GM18507 (cell line): ENCODE measurements at regions not wholly inside any gene's neighbourhood (a gene's known extent, or its start where the extent isn't known, plus 50 kb on each side); places are given as distances from the start of the nearest gene placed in this dataset.
A peak's percentile ranks its signal among the peaks of the same experiment; 100 is the strongest.
"Not testable (repeated sequence)": the region's sequence is repeated elsewhere in the genome, so short reads cannot be mapped to it uniquely, and the experiment has no call there.

Source experiments
- DNase-seq: peaks from one replicate; pipeline ENCODE4 v3.0.0; 2011; ENCODE audit warnings: low read depth; ENCODE audit not compliant: insufficient read length; ENCODE audit errors: extremely low spot score
- FAIRE-seq: peaks from 2 replicates; lab custom pipeline; 2011; peaks lifted over from hg19 to GRCh38; lab: Jason Lieb, UNC

GRCh38 chr7:104264285-104264684 lies 56.5 kb upstream of the ORC5 start:
- no peak for DNase-seq
- FAIRE-seq: no peak

GRCh38 chr7:104267701-104268368 lies 60.0 kb upstream of the ORC5 start:
- DNase-seq (no peak), FAIRE-seq (no peak)

- DNase-seq (no peak), FAIRE-seq (no peak)
Observed at GRCh38 chr7:104271948-104272347, 56.5 kb upstream of the LHFPL3 start.

GRCh38 chr7:104272767-104273384 lies 55.5 kb upstream of the LHFPL3 start:
- FAIRE-seq: peak; percentile 36

GRCh38 chr7:104275900-104276299 lies 52.5 kb upstream of the LHFPL3 start:
- no peak for FAIRE-seq
- no peak for DNase-seq

More at GRCh38 chr7:104272767-104273384, 55.5 kb upstream of the LHFPL3 start:
- no peak for DNase-seq

GRCh38 chr7:104276730-104277129 lies 51.7 kb upstream of the LHFPL3 start:
- not testable (repeated sequence) for DNase-seq, FAIRE-seq
